GM13977 (cell line): ENCODE measurements at regions not wholly inside any gene's neighbourhood (a gene's known extent, or its start where the extent isn't known, plus 50 kb on each side); places are given as distances from the start of the nearest gene placed in this dataset.
"Not testable (repeated sequence)": the region's sequence is repeated elsewhere in the genome, so short reads cannot be mapped to it uniquely, and the experiment has no call there.

Source experiments
- DNase-seq: peaks from one replicate; pipeline ENCODE4 v3.0.0; 2012; ENCODE audit warnings: low spot score
- in situ Hi-C: fragments of 300-500 bp; cut with MboI; formaldehyde crosslinking; loops from one replicate; pipeline ENCODE4 v1.12.0; 2022; ENCODE audit warnings: low sequenced_read_pairs, low pct_unique_long_range_greater_than_20kb, mixed read lengths, inconsistent platforms; ENCODE audit not compliant: unreplicated experiment
- TF ChIP-seq, protein P1 (sequence below): IDR thresholded peaks from 2 replicates; pipeline ENCODE4 v1.5.1; 2012; ENCODE audit warnings: mild to moderate bottlenecking, control low read depth; ENCODE audit not compliant: insufficient read depth; ENCODE audit errors: extremely low read depth, missing control alignments

DNA sequence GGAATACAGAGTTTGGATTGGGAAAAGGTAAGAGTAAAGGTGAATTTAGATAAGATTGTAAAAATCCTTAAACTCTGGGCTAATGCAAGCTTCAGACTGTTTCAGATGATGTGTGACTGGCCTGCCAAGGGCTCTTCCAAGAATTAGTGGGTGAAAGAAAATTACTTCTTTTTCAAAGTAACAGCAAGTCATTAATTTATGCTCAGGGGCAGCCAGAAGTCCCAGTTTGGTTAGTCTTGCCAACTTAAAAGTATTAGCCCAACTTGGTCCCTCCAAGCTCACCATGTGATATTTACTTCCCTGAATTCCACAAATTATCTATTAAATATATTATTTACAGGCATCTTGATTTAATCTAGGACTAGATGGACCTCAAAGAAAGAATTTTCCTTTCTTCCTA, 947.8 kb downstream of the NR2F1-AS1 start:
- DNase-seq: no peak
- in situ Hi-C loops: no loop called here
- TF ChIP-seq, protein P1, sequence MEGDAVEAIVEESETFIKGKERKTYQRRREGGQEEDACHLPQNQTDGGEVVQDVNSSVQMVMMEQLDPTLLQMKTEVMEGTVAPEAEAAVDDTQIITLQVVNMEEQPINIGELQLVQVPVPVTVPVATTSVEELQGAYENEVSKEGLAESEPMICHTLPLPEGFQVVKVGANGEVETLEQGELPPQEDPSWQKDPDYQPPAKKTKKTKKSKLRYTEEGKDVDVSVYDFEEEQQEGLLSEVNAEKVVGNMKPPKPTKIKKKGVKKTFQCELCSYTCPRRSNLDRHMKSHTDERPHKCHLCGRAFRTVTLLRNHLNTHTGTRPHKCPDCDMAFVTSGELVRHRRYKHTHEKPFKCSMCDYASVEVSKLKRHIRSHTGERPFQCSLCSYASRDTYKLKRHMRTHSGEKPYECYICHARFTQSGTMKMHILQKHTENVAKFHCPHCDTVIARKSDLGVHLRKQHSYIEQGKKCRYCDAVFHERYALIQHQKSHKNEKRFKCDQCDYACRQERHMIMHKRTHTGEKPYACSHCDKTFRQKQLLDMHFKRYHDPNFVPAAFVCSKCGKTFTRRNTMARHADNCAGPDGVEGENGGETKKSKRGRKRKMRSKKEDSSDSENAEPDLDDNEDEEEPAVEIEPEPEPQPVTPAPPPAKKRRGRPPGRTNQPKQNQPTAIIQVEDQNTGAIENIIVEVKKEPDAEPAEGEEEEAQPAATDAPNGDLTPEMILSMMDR: no peak

DNA sequence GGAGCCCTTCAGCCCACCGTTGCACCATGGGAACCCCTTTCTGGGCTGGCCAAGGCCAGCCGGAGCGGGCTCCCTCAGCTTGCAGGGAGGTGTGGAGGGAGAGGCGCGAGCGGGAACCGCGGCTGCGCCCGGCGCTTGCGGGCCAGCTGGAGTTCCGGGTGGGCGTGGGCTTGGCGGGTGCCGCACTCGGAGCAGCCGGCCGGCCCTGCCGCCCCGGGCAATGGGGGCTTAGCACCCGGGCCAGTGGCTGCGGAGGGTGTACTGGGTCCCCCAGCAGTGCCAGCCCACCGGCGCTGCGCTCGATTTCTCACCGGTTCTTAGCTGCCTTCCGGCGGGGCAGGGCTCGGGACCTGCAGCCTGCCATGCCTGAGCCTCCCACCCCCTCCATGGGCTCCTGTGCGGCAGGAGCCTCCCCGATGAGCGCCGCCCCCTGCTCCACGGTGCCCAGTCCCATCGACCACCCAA, 949.8 kb downstream of the NR2F1-AS1 start:
- in situ Hi-C loops, DNase-seq: not testable (repeated sequence)

DNA sequence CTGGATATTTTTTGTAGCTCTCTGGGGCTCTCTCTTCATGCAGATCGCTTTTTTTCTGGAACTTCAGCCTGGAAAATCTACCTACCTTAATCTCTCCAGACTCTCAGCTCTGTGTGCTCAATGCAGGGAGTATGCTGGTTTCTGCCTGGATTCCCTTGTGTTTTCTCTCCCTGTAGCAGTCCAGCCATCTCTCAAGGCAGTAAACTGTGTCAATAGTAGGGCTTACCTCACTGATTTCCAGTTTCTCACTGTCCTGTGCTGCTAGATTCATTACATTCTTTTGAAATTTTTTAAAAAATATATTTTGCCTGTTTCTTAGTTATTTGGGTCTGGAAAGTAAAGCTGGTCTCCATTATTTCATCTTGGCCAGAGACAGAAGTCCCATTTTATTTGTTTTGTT, 951.4 kb downstream of the NR2F1-AS1 start:
- TF ChIP-seq, protein P1: no peak
- in situ Hi-C loops: no loop called here
- no peak for DNase-seq

DNA sequence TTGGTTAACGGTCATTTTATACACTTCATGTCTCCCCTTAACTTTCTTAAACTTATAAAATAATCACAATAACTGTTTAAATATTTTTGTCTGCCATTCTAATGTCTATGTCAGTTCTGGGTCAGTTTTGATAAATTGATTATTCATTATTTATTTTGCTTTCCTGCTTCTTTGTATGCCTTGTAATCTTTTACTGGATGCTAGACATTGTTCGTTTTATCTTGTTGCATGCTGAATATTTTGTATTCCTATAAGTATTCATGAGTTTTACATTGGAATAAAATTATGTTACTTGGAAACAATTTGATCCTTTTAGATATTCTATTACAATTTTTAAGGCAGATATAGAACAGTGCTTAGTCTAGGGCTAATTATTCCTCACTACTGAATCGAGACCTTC, 952.0 kb downstream of the NR2F1-AS1 start:
- DNase-seq: no peak
- TF ChIP-seq, protein P1: no peak
- in situ Hi-C loops: no loop called here

DNA sequence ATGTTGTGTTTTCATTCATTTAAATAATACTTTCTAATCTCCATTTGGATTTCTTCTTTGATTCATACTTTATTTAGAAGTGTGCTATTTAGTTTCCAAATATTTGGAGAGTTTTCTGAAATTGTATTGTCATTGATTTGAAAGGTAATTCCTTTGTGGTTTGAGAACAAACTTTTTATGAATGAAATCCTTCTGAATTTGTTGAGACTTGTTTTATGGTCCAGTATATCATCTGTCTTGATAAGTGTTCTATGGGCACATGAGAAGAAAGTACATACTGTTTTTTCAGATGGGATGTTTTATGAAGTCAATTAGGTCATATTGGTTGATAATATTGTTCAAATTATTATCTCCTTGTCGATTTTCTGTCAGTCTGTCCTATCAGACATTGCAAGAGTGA, 953.8 kb downstream of the NR2F1-AS1 start:
- in situ Hi-C loops: no loop called here
- DNase-seq: no peak
- TF ChIP-seq, protein P1: no peak

DNA sequence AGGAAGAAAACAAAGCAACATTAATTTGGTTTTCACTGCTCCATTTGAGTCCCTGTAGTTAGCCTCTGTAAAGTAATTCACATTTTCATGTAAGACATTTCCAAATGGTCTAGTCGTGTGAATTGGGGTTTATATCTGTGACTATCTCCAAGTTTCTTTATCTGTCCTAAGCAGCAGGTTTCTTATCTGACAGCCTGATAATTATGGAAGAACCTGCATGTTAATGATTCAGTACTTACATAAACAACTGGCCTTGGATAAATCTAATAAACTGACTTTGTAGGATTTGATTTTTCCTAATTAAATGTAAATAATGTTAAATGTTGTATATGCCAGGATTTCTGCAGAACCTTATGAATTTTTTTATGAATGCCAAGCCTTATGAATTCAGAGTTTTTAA, 964.9 kb downstream of the NR2F1-AS1 start:
- in situ Hi-C loops: no loop called here
- TF ChIP-seq, protein P1: no peak
- no peak for DNase-seq

DNA sequence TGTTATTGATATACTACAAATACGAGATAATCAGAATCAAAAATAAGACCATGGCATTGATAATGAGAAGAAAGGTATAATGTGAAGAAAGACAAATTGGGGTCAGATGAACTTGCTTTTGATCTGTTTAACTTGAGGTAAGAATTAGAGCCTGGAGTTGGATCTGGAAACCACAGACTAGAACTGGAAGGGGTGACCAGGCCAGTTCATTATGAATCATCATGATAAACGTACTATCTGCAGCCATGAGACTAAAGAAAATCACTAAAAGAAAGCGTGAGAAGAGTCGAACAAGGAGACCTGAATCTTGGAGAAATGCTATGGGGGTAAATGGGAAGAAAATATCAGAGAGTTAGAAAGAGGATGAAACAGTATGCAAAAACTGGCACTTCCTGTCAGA, 967.5 kb downstream of the NR2F1-AS1 start:
- in situ Hi-C loops: no loop called here
- no peak for DNase-seq
- TF ChIP-seq, protein P1: no peak

DNA sequence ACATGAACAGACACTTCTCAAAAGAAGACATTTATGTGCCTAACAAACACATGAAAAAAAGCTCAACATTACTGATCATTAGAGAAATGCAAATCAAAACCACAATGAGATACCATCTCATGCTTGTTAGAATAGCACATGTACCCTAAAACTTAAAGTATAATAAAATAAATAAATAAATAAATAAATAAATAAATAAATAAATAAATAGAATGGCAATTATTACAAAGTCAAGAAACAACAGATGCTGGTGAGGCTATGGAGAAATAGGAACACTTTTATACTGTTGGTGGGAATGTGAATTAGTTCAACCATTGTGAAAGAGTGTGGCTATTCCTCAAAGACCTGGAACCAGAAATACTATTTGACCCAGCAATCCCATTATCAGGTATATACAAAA, 970.6 kb downstream of the NR2F1-AS1 start:
- in situ Hi-C loops, DNase-seq: not testable (repeated sequence)
